ENCODE measurements at regions not wholly inside any gene's neighbourhood (a gene's known extent, or its start where the extent isn't known, plus 50 kb on each side); places are given as distances from the start of the nearest gene placed in this dataset.

- TF ChIP-seq CTCF (IDR thresholded peaks at IDR 0.05; ENCODE audit: poor library complexity, severe bottlenecking) (no peak), SMC3 (conservative IDR thresholded peaks at IDR 0.05; ENCODE audit: poor library complexity) (peak; percentile 41), EZH2 (IDR thresholded peaks at IDR 0.05; ENCODE audit: borderline replicate concordance, insufficient read depth, low read length, poor library complexity, severe bottlenecking) (no peak), POLR2AphosphoS5 (IDR thresholded peaks at IDR 0.05) (peak; percentile 35), MXI1 (conservative IDR thresholded peaks at IDR 0.05; ENCODE audit: poor library complexity, severe bottlenecking) (peak; percentile 37), EP300 (conservative IDR thresholded peaks at IDR 0.05; ENCODE audit: poor library complexity, severe bottlenecking) (peak; percentile 71), TAF1 (IDR thresholded peaks at IDR 0.05; ENCODE audit: low read depth) (no peak)
Observed at GRCh38 chr3:73950865-73951558, 326.3 kb upstream of the PDZRN3 start.
